IPS-18a (cell line): ENCODE measurements at regions not wholly inside any gene's neighbourhood (a gene's known extent, or its start where the extent isn't known, plus 50 kb on each side); places are given as distances from the start of the nearest gene placed in this dataset.
"Not testable (repeated sequence)": the region's sequence is repeated elsewhere in the genome, so short reads cannot be mapped to it uniquely, and the experiment has no call there.

Source experiments
- H3K27ac ChIP-seq: one replicate; pipeline ENCODE4 v1.5.1; 2013; ENCODE audit warnings: low read length
- H3K27me3 ChIP-seq: one replicate; pipeline ENCODE4 v1.6.1; 2013; ENCODE audit warnings: mild to moderate bottlenecking, low read length; ENCODE audit not compliant: control insufficient read depth, insufficient read depth
- H3K36me3 ChIP-seq: one replicate; pipeline ENCODE4 v1.6.1; 2013; ENCODE audit warnings: low read depth, low read length; ENCODE audit not compliant: control insufficient read depth
- H3K4me1 ChIP-seq: one replicate; pipeline ENCODE4 v1.6.1; 2013; ENCODE audit warnings: low read depth, low read length; ENCODE audit not compliant: control insufficient read depth
- H3K4me3 ChIP-seq: one replicate; pipeline ENCODE4 v1.5.1; 2013; ENCODE audit warnings: low read length
- H3K9ac ChIP-seq: one replicate; pipeline ENCODE4 v1.6.1; 2013; ENCODE audit warnings: mild to moderate bottlenecking, low read length, moderate library complexity
- H3K9me3 ChIP-seq: one replicate; pipeline ENCODE4 v1.6.1; 2013; ENCODE audit warnings: low read depth, low read length; ENCODE audit not compliant: control insufficient read depth

DNA sequence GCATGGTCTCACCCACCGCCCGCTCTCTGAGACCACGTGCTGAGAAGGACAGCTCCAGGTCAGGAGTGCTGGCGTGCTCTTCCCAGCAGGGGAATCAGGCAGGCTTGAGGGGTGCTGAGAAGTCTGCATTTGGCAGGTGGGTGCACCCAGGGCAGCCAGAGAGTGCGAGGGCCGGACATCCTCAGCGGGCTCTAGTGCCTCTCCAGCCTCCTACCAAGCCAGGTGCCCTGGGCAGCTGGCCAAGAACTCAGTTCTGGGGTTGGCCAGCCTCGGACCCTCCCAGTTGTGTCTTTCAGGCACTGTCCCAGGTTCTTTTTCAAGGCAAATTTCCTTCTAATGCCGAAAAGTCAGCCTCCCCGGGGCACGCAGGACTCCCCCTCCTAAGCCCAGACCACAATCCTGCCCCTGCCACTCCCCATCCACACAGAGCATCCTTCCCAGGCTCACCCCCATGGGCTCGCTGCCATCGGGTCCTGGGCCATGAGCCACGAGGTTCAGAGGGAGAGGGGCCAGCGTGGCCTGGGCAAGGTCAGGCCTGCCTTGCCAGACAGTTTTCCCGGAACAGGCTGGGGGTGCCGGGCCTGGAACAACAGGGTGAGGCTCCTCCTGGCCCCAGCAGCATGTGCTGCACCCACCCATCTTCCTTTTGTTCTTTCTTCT, 52.2 kb upstream of the GPC1 start:
- Histone ChIP-seq H3K4me1 (no peaks in the 10 kb centered on the region), H3K9me3 (no peaks in the 10 kb centered on the region), H3K27ac (no peak overlapping the region), H3K36me3 (no peaks in the 10 kb centered on the region), H3K9ac (no peak overlapping the region), H3K27me3 (no peaks in the 10 kb centered on the region), H3K4me3 (no peak overlapping the region)

DNA sequence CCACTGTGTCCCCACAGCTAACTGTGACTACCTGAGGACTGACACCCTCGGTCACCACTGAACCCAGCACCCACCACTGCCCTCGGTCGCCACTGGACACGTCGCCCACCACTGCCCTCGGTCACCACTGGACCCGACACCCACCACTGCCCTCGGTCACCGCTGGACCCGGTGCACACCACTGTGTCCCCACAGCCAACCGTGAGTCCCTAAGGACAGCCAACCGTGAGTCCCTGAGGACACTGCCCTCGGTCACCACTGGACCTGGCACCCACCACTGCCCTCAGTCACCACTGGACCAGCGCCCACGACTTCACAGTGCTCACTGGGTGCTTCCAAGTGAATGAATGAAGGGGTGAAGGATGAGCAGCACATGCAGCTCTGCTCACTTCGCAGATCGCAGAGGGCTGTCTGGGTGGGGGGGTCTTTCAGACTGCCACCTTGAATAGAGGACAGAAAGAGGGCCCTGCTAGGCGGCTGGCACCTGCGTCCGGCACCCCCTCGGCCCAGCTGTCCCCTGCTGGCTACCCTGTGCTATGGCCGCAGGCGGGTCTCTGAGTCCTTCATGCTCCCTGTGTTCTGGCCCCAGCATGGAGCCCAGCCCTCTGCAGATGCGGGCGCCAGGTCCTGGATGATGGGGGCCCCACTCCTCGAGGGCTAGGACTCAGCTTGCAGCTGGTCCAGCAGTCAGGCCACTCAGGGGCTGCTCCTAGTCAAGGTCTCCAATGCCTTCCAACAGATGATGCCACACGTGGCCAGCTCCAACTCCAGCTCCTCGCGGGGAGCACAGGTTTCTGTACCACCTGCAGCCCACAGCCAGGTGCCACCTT, 51.4 kb upstream of the GPC1 start:
- Histone ChIP-seq H3K36me3 (no peaks in the 10 kb centered on the region), H3K4me3 (no peak overlapping the region), H3K27me3 (no peaks in the 10 kb centered on the region), H3K9ac (no peak overlapping the region), H3K4me1 (no peaks in the 10 kb centered on the region), H3K9me3 (no peaks in the 10 kb centered on the region), H3K27ac (no peak overlapping the region)

DNA sequence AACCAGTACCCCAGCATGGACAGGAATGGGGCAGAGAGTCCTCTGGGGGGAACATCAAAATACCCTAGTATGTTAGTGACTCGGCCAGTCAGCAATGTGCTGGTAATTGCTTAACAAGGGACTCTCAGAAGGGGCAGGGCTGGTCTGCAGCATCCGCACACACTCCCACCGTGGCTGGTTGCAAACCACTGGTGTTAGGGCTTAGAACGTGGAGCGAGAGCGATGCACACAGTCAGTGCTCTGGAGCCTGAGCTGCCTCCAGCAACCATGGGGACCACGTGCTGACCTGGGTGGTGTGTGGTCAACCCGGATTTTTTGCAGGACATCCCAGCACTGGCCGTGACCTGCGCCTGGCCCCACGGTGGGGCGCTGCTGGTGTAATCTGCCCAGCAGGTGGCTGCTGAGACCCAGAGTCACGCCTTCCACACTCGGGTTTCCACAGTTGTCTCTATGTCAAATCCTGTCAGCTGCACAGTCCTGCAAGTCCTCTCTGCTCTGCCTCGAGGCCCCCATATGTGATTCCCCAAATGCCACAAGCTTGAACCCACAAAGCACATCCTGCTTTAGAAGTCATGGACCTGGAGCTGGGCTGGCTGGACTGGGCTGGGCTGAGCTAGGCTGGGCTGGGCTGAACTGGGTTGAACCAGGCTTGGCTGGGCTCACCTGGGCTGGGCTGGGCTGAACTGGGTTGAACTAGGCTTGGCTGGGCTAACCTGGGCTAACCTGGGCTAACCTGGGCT, 50.6 kb upstream of the GPC1 start:
- no peak overlapping the region for H3K9ac ChIP-seq
- no peak overlapping the region for H3K4me3 ChIP-seq
- no peaks in the 10 kb centered on the region for H3K36me3 ChIP-seq
- H3K27me3 ChIP-seq, result no peaks in the 10 kb centered on the region
- H3K9me3 ChIP-seq, result no peaks in the 10 kb centered on the region
- H3K4me1 ChIP-seq, result no peaks in the 10 kb centered on the region
- H3K27ac ChIP-seq, result no peak overlapping the region

- not testable (repeated sequence) for H3K9me3 ChIP-seq, H3K4me3 ChIP-seq, H3K9ac ChIP-seq, H3K4me1 ChIP-seq, H3K27me3 ChIP-seq, H3K36me3 ChIP-seq, H3K27ac ChIP-seq
These were observed 49.9 kb upstream of the GPC1 start for GRCh38 chr2:240385451-240386161.
